C4-2B (cell line): ENCODE measurements at regions not wholly inside any gene's neighbourhood (a gene's known extent, or its start where the extent isn't known, plus 50 kb on each side); places are given as distances from the start of the nearest gene placed in this dataset.

Experiments
- H3K27ac ChIP-seq: fragments of 450-650 bp; 2 replicates; pipeline ENCODE4 v1.5.1; 2017
- ZFX ChIP-seq: fragments of 450-650 bp; IDR thresholded peaks from 2 replicates; pipeline ENCODE4 v1.6.1; 2017
- TF ChIP-seq, protein P1 (sequence below): fragments of 450-650 bp; conservative IDR thresholded peaks from 2 replicates; pipeline ENCODE4 v1.5.1; 2017; ENCODE audit warnings: mild to moderate bottlenecking

DNA sequence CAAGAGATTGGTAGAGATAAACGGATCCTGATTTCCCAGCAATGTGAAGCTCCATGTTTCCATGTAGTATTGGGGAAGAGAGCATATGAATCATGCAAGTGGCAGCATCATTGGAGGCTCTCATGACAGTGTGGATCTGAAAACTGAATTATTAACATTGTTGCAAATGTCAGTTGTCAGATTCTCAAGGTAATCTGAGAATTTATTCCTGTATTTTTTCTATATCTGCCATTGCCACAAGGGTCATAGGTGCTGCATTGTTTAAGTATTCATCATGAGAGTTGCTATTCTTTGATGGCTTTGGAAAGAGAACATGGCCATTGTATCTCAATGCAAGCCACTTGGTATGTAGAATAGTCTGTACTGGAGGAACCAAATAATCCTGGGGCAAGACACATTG is 1217.0 kb upstream of the ZEB2 start:
- TF ChIP-seq ZFX: no peak
- TF ChIP-seq, protein P1, sequence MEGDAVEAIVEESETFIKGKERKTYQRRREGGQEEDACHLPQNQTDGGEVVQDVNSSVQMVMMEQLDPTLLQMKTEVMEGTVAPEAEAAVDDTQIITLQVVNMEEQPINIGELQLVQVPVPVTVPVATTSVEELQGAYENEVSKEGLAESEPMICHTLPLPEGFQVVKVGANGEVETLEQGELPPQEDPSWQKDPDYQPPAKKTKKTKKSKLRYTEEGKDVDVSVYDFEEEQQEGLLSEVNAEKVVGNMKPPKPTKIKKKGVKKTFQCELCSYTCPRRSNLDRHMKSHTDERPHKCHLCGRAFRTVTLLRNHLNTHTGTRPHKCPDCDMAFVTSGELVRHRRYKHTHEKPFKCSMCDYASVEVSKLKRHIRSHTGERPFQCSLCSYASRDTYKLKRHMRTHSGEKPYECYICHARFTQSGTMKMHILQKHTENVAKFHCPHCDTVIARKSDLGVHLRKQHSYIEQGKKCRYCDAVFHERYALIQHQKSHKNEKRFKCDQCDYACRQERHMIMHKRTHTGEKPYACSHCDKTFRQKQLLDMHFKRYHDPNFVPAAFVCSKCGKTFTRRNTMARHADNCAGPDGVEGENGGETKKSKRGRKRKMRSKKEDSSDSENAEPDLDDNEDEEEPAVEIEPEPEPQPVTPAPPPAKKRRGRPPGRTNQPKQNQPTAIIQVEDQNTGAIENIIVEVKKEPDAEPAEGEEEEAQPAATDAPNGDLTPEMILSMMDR: no peak
- no peak overlapping the region for H3K27ac ChIP-seq

DNA sequence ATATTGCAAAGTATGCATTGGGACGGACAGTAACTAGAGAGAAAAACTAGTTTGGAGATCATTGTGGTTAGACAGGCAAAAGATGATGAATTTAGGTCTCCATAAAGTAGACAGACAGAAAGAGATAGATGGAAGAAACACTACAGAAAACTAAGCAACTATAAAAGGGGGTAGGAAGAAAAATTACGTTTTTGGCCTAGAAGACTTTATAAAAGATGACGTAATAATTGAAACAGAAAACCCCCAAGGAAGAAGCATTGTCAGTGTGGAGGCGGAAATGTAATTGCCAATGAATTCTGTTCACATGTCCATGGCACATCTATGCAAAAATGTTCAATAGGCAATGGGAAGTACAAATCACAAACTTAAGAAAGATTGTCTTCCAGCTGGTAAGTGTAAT is 1211.5 kb upstream of the ZEB2 start:
- TF ChIP-seq ZFX: no peak
- TF ChIP-seq, protein P1: no peak
- no peak overlapping the region for H3K27ac ChIP-seq

DNA sequence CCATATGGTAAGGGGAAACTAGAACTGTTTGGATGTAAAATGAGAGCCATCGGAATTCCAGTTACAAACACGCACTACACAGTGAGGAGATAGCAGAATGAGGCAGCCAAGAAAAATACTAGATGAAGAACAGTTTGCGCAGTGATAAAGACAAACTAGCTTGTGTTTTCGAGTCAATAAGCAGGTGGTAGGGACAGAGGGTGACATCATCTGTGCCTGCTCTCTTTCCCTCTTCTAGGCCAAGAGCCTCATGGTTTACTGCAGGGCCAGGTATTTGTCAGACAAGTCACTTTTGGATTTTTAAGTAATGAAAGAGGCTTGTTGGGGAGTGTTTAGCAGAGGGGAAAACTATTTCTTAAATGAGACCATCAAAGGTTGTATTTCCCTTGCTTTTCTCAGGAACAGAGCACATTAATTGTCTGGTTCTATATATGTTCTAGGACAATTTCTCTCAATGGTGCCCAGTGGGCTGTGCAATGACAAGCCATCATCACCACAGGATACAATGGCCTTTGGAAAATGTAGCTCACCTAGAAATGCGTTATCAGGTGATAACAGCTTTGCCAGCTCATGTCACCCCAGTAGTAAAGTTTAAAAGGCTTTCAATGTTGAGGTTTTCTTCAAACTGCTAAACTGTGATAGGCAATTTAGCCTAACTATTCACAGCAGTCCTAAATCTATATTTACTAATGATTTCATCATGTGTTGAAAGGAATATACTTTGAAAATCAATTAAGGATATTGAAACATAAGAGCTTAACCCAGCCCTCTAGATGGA is 1210.3 kb upstream of the ZEB2 start:
- TF ChIP-seq, protein P1: no peak
- TF ChIP-seq ZFX: no peak

DNA sequence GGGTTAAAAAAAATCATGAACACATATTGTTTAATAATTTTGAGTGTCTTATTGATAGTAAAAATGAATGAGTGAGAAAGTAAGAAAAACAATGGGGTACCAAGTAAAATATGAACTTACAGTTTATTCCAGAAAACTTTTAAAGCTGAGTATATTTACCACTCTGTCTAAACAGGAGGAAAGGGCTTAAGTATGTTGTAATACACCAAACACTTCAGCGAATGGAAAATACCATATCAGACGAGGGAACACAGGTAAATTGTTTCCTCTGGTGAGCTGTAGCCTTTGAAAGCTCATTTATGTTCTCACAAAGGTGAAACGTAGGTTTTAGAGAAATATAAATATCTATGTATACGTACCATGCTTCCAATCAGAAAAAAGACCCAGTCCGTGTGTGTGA is 1209.6 kb upstream of the ZEB2 start:
- H3K27ac ChIP-seq: no peak overlapping the region
- TF ChIP-seq ZFX: no peak
- TF ChIP-seq, protein P1: no peak

More for the DNA sequence above, 1210.3 kb upstream of the ZEB2 start:
- H3K27ac ChIP-seq: no peak overlapping the region

DNA sequence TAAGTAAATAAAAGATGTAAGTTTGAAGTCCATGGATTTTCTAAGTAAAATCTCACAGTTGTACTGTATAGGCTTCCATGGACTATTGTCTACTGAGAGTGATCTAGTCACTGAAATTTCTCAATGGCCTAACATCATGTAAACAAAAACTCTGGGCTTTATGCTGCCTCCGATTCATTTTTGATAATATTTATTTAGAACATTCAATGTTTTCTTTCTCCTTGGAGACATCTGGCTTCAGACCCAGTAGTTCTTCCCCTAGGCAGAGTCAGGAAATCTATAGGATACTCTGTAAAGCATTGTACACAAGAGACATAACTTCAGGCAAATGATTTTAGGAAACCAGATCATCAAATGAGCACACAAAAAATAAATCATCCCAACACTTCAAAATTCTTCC is 1208.6 kb upstream of the ZEB2 start:
- H3K27ac ChIP-seq: no peak overlapping the region
- TF ChIP-seq, protein P1: no peak

DNA sequence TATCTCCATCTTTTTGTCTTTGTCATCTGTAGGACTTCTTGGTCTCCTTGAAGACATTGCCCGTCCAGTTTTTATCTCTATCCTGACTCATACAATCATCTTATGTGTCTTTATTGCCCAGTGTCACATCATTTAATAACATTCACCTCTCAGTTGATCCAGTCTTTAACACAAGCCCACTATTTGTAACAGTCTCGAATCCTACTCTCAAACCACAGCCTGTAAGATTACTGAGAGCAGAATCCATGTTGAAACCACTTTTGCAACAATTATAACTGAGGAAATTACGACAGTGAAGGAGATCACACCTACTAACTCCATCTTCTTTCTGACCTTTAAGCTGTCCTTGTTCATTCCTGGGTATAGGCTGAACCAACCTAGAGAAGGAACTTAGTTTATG is 1206.0 kb upstream of the ZEB2 start:
- no peak overlapping the region for H3K27ac ChIP-seq
- TF ChIP-seq ZFX: no peak
- TF ChIP-seq, protein P1: no peak

DNA sequence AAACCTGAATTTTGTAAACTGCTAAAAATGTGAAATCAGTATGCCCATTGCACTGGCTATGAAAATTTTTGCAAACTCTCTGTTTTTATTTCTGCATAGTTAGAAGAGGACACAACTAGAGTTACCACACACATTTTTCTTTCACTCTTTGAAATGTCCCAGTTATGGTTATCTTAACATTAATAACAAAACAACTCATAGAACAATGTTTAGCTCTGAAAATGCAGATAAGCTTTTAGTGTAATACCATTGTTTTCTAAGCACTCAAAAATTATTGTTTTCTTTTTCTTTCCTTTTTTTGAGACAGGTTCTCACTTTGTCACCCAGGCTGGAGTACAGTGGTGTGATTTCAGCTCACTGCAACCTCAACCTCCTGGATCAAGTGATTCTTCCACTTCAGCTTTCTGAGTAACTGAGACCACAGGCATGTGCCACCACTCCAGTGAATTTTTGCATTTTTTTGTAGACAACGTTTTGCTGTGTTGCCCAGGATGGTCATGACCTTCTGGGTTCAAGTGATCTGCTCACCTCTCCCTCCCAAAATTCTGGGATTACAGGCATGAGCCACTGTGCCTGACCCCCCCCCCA is 1204.5 kb upstream of the ZEB2 start:
- H3K27ac ChIP-seq: no peak overlapping the region
- TF ChIP-seq, protein P1: no peak
- TF ChIP-seq ZFX: no peak
